AG08396 (cell line): ENCODE measurements at regions not wholly inside any gene's neighbourhood (a gene's known extent, or its start where the extent isn't known, plus 50 kb on each side); places are given as distances from the start of the nearest gene placed in this dataset.
"Not testable (repeated sequence)": the region's sequence is repeated elsewhere in the genome, so short reads cannot be mapped to it uniquely, and the experiment has no call there.

ENCODE experiments used
- DNase-seq: peaks from one replicate; pipeline ENCODE4 v3.0.0; 2012; ENCODE audit warnings: low spot score, mixed read lengths

DNA sequence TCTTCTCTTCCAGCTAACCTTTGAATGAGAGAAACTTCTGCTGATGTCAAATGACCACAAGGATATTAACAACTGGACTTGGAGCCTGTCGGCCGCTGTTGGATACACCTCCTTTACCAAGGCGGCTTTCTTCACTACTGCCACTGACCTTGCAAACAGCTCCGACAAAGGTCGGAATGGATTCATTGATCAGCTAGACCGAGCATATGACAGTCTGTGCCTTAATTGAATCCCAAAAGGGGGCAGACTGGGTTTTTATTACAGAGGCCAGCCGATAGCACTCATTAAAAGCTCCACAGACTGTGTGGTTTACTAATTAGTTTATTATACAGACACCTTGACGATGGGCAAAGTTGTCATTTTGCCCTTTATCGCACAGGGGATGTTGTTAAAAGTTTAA is 394.5 kb downstream of the RERGL start:
- DNase-seq, result no peak

DNA sequence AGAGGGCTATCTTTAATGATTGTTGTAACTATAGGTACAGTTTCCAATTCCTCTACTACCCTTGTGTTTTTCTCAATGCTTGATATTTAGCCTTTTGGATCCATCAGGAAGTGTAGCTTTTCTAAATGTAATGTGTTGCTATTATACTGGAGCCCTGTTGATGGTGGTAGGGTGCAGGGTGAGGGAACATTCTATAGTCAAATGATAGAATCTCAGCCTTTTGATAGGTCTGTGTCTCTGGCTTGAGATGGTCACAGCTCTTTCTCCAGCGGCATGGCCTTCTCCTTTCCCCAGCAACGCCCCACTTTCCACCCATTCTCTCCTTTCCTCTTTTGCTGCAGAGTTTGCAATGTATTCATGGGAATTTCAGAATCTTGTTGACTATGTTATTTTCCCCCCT is 398.6 kb downstream of the RERGL start:
- DNase-seq, result no peak

DNA sequence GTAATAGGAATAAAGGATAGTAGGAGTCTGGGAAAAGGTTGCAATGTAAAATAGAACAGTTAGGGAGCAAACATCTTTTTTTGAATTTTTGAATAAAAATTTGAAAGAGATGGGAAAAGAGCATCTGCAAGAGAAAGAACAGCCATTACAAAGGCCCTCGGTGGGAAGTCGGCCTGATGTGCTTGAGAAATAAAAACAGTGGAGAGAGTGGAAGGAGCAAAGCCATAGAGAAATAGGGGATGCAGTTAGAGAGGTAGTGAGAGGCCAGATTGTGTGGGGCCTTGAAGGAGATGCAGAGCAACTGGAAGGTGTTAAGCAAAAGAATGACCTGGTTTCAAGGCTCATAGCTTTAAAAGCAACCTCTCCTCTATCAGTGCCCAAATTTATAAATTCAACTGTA is 409.8 kb downstream of the RERGL start:
- no peak for DNase-seq

DNA sequence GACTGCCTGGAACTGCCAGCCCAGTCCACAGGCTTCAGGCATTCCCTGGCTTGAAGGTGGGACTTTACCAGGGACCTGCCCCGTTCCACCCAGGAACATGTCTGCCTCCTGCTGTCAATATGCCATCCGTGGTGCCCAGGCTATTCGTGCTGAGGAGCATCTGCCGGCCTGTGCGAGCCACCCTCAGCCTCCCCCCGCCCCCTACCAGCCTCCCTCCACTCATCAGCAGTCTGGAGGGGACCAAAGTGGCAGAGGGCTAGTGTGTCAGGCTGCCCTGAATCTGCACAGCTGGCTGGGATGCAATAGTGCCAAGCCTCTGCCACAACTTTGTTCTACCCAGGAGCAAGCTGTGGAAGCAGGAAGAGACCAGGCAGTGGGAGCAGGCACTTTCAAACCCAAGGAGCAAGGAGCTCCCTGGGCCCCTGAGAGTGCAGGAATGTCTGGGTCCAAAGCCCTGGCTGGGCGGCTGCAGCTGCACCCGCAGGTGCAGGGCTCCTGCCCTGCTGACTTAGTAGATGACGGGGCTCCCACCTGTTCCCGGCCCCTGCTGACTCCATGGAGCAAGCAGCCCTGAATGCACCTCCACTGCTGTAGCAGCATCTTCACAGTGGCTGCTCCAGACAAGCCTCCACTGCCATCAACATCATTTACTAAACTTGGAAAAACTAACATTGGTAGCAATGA is 423.2 kb downstream of the RERGL start:
- no peak for DNase-seq

DNA sequence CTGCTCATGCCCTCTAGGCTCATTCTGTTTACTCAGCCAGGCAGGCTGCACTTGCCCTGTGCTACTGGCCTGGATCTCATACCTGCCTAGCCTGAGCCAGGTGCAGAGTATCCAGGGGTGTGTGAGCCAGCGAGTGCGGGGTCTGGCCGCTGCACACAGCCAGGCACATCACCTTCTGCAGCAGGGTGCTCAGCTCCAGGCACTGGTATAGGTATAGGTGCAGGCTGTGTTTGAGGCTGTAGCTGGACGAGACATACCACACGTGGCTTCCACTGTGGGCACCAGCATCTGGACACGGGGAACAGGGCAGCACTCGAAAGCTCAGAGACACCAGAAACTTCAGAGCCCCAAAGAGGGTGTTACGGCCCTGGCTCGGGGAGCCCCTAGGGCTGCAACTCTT is 424.2 kb downstream of the RERGL start:
- no peak for DNase-seq

DNA sequence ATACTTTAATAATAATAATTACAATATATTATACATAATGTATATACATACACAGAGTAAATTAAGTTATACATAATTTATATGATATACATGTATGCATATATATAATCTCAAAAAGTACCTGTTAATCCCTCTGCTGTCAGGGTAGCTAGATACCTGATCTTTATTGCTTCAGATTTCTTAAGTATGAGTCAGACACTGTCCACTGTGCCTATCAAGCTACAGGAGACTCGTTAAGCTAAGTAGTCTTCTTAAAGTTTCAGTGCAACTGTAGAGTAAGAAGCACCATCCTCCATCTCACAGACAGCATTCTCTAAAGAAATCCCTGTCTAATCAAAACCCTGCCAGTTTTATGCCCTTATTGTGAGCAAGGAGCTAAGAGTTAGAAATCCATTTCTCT is 428.7 kb downstream of the RERGL start:
- DNase-seq, result no peak

DNA sequence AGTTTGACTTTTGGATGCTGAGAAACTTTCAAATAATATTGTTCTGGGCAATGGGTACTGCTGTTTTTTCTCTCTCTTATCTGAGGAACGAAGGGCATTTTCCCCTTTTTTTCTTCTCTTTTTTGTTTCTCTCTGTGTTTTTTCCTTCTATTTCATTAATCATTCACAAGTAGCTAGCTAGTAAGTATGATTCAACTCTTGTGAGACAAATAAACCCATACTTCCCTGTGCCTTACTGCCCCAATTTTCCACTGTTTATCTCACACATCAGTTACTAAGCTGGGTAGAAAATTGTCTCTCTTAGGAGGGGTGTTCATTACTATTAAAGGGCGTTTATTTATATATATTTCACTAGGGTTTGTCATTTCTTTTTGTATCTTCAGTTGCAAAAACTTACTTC is 437.6 kb downstream of the RERGL start:
- DNase-seq, result no peak

DNA sequence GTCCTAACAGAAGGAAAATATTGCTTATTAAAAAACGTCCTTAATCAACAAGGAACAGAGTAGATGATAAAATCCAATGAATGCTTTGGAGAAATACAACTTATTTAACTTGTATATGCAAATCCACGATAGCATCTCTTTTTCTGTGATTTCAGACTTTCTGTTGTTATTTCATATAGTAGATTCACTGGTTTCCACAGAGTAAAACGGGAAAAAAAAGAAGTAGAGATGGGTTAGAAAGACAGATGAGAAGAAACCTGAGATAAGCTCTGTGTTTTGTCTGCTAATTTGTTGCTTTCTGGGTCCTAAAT is 447.7 kb downstream of the RERGL start:
- DNase-seq, result no peak

DNA sequence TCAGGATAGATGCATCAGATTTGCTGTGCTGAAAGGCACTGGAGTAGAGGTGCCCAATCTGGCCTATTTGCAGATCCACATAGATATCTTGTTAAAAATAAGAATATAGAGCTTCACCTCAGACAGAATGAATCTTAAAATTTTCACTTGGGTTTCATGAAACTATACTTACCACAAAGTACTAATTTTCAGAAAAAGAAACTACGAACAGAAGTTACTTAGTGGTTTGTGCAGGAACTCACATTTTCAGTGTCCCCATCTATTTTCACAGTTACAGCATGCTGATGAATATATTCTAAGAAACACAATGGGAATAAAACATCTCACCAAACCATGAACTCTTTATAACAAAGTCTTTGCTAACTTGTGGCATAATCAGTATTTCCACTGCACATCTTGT is 449.4 kb downstream of the RERGL start:
- no peak for DNase-seq

DNA sequence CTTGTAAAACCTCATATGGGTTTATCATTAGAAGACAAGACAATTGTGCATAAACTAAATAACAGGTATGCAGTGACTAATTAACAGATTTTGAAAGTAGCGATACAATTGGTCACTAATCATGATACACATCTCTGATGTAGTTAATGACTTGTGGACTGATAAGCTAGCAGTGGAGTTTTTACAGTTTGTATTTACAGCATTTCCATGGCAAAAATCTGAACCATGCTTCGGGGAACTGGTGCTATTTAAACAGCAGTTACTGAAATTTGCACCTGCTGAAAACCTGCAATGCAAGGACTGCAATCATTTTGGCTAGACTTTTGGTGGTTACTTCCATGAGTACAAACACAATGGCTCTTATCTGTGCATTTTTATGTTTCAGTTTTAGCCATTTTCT is 471.2 kb downstream of the RERGL start:
- no peak for DNase-seq

DNA sequence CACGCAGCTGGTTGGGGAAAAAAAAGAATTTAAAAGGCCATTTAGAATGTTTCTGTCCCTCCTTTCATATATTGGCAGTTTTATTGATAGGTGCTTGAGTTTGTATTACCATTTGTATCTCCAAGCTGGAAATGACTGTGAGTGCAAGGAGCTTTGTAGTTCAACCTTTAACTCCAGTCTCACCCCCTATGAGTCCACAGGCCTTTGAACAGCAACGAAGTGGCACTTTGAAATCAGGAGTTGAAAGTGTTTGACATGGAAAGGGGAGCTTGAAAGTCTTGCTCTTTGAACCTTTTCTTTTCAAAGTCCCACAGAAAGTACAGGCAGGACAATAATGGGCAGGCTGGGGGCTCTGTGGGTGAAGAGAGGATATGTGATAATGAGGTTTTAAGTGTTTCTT is 480.3 kb downstream of the RERGL start:
- no peak for DNase-seq

DNA sequence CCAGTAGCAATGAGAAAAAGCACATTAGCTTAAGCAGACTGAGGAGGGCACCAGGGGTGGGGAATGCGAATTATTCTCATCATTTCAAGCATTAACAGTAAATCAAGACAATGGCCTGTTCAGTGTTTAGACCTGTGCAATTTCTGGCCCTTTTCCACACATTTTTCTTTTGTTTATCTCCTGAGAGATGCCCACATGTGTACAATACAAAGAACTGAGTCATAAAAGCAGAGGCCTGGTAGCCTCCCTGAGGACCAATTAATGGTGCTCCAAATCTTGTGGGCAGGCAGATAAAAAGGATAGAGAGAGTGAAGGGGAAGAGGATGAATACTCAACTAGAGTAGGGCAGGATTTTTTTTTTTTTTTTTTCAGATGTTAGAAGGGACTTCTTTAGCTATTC is 480.8 kb downstream of the RERGL start:
- no peak for DNase-seq

DNA sequence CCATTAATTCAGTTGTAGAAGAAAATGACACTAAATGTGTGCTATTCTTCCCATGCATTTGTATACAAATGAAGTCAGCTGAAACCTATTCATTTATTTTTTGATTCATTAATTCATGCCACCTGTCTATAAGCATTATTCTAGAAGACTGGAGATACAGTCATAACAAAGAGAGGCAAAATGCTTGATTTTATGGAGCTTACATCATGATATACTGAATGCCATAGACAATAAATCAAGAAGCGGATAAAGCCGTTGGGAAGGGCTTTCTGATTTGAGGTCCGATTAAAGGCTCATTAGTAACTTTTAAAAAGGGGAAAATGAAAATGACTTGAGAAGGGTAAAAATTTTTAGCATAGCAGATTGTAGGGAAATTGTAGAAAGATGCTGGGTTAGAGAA is 494.9 kb downstream of the RERGL start:
- no peak for DNase-seq

DNA sequence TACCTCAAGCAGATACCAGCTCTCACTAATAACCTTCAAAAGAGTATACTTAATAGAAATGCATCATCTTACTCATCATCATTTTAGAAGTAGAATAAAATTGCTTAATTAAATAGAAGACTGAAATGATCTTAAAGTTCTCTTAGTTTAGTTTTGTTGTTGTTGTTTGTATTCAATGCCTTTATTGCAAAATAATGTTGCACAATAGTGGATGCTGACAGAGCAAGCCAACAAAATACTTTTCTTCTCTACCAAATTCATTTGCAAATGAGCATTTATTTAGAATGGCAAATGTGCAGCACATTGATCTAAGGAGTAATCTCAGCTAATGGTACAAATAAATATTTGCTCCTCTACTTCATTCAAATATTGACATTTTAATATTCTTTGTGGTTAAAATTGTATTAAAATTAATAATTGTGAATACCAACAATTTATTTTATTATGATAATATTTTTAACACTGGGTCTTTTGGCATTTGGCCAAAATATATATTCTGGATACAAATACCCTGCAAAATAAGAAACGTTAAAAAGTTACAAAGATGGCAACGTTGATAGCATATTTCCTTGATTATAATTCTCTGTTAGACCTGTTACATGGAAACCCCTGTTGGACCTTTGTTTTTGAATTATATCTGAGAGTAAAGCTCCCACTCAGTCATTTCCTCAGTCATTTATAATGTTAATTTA is 496.1 kb downstream of the RERGL start:
- no peak for DNase-seq

DNA sequence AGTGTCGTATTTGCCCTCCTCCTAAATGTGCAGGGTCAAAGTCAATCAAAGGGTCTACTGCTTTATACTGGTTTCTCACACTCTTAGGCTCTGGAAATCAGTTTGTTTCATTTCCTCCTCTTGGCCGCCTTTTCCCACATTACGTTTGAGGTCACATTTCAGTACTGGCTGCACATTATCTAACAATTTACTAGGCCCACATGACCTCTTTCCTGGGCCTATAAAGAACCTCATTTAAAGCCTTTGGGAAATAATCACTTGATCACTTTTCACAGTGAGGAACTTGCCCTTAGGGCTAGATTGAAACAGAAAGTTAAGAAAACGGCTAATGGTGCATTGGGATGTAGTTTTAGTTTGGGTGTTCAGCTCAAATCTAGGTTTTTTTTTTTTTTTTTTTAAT is 497.5 kb downstream of the RERGL start:
- no peak for DNase-seq

DNA sequence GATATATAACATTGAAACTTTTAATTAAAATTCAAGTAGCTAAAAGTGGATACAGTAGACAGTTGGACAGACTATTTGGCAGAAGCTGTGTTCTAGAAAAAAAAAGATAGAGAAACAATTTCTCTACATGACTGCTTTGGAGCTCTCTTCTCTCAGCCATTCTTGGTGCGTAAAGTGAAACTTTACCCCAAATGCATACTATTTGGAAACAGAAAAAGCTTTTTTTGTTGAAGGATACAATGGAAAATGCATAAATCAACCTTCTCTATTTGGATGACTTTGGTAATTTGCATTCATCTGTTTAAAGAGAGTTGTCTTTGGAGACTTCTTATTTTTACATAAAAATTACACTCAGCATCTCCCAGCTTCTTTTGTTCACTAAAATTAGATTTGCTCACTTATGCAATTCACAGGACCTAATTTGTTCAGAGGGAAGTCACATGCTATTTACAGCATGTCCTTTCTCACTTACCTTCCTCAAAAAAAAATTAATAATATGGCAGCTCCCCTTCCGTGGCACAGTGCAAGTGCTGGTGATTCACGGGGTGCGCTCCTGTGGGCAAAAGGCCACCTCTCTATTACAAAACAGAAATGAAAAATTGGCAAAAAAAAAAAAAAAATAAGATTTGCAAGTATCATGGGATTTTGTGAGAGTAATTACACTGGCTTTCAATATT is 498.9 kb downstream of the RERGL start:
- no peak for DNase-seq

DNA sequence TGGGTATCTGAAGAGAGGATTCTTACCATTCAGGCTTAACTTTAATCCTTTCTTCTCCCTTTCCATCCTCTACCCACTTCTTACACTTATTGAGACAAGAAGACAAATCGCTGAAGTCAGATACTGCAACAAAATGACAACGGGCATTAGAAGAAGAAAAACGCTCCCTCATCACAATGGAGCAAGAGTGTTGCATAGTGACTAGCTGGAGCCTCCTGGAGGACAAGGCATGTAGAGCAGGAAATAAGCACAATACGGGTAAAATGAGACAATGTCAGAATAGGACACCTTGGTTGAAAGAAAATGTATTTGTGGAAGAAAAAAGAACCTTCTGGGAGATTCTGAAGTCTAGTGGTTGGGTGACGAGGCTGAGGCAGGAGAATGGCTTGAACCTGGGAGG is 501.0 kb downstream of the RERGL start:
- no peak for DNase-seq

DNA sequence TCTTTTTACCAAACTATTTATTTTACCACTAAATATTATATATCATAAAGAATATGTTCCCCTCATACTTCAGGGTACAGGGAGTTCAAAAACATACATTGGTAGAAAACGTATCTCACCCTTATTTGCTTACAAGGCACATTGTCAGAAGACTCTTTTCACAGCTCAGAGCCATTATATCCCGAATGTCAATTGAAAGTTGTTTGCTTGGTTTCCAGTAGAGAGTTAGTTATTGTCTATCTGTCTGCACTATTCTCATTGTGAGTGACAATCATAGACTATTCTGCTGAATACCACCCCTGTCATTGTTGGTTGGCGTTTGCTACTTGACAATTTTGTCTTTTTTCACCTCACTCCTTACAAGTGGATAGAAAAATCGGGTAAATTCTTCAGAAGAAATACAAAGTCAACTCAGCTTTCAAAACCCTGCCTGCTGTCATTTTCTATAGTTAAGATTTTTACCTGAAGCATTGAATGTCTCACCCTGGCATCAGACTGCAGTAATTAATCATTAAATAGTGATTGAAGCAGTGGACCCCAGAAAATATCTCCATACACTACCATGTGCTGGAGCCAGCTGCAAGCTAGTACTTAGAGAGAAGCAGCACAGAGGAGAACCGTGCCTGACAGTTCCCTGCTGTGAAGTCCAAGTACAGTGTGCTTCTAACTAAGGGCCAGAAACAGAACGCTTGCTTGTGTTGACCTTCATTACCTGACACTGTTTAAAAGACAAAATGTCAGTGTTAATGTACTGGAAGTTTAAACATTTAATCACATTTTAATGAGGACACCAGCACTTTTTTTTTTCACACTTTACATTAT is 510.6 kb downstream of the RERGL start:
- DNase-seq, result no peak

DNA sequence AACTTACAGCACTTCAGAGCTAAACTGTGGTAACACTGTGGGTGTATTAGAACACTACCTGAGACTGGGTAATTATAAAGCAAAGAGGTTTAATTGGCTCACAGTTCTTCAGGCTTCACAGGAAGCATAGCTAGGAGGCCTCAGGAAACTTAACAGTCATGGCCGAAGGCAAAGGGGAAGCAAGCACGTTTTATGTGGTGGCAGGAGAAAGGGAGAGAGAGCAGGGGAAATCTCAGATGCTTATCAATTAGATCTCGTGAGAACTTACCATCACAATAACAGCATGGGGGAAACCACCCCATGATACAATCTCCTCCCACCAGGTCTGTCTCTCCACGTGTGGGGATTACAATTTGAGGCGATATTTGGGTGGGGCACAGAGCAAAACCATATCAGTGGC is 512.6 kb downstream of the RERGL start:
- DNase-seq, result no peak

DNA sequence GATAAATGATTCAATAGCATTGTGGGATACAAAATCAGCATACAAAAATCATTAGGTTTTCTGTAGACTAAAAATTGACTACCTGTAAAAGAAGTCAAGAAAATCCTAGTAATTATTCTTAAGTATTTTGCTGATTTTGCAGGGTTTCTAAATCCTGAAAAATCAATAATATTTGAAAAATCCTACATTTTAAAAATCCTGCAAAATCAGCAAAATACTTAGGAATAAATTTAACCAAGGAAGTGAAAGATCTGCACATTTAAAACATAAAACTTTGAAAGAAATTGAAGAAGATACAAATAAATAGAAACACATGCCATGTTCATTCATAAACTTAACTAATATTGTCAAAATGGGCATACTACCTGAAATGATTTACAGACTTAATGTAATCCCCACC is 517.7 kb downstream of the RERGL start:
- no peak for DNase-seq

DNA sequence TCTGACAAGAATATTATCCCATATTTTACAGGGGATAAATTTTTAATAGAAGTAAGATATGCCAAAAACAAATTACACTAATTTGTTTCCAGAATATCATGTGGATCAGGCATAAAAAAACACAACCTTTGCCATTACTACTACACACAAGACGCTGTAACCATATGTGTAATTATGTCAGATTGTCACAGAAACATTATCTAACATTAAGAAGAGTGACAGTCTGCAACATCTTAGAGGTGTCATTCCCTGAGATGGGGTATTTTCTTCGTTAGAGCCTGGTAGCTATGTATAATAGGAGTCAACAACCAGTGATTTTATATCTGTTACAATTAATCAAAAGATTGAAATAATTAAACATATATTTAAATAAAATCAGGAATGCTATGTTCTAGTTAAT is 518.9 kb downstream of the RERGL start:
- no peak for DNase-seq

DNA sequence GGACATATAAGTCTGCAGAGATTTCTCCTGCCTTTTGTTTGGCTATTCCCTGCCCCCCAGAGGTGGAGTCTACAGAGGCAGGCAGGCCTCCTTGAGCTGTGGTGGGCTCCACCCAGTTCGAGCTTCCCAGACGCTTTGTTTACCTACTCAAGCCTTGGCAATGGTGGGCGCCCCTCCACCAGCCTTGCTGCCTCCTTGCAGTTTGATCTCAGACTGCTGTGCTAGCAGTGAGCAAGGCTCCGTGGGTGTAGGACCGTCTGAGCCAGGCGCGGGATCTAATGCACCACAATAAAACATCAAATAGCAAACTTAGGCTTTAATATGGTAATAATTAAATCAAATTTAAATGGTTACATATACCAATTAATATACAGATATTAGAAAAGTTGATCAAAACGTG is 525.4 kb downstream of the RERGL start:
- DNase-seq, result not testable (repeated sequence)

DNA sequence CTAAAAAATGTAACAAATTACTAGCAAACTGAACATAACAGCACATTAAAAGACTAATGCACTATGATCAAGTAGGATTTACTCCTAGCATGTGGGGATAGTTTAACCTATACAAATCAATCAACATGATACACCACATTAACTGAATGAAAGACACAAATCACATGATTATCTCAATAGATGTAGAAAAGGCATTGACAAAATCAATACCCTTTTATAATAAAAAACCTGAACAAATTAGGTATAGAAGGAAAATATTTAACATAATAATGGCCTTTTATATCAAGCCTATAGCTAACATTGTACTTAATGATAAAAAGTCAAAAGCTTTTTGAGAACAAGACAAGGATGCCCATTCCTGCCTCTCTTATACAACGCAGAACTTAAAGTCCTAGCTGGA is 540.0 kb downstream of the RERGL start:
- DNase-seq, result no peak
